Osteocyte (in vitro differentiated cells): ENCODE measurements at regions not wholly inside any gene's neighbourhood (a gene's known extent, or its start where the extent isn't known, plus 50 kb on each side); places are given as distances from the start of the nearest gene placed in this dataset.

Source experiments
- DNase-seq: peaks from one replicate; pipeline ENCODE4 v3.0.0; 2021; ENCODE audit warnings: mixed read lengths; ENCODE audit not compliant: unreplicated experiment; ENCODE audit errors: extremely low spot score
- H3K27ac Mint-ChIP-seq: one replicate; pipeline ENCODE4 v1.8.0; 2021; ENCODE audit warnings: mild to moderate bottlenecking, mixed read lengths; ENCODE audit not compliant: unreplicated experiment
- H3K27me3 Mint-ChIP-seq: one replicate; pipeline ENCODE4 v1.8.0; 2021; ENCODE audit warnings: mixed read lengths; ENCODE audit not compliant: unreplicated experiment
- H3K36me3 Mint-ChIP-seq: one replicate; pipeline ENCODE4 v1.8.0; 2021; ENCODE audit warnings: mixed read lengths; ENCODE audit not compliant: unreplicated experiment
- H3K4me1 Mint-ChIP-seq: one replicate; pipeline ENCODE4 v1.8.0; 2021; ENCODE audit warnings: mixed read lengths; ENCODE audit not compliant: unreplicated experiment
- H3K4me3 Mint-ChIP-seq: one replicate; pipeline ENCODE4 v1.8.0; 2021; ENCODE audit warnings: mild to moderate bottlenecking, moderate library complexity, mixed read lengths; ENCODE audit not compliant: unreplicated experiment
- H3K9me3 Mint-ChIP-seq: one replicate; pipeline ENCODE4 v1.8.0; 2021; ENCODE audit warnings: mixed read lengths; ENCODE audit not compliant: unreplicated experiment
- TF ChIP-seq, protein P1 (sequence below): fragments of 200-600 bp; sonication (generic); IDR thresholded peaks from 2 replicates; pipeline ENCODE4 v1.5.0; 2021; ENCODE audit warnings: antibody characterized with exemption, mild to moderate bottlenecking, moderate library complexity

DNA sequence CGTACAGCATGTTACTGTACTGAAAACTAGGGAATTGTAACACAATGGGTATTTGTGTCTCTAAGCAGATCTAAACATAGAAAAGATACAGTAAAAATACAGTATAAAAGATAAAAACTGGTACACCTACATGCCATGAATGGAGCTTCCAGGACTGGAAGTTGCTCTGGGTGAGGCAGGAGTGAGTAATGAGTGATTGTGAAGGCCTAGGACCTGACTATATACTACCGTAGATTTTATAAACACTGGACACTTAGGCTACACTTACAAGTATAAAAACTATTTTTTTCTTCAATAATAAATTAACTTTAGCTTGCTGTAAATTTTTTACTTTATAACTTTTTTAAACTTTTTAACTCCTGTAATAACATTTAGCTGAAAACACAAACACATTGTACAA lies 324.4 kb upstream of the TNP1 start:
- no peak for DNase-seq
- Mint-ChIP-seq H3K4me3 (no peak overlapping the region), H3K4me1 (peaks cover 7% of the 10 kb centered on the region), H3K27me3 (no peaks in the 10 kb centered on the region), H3K9me3 (no peaks in the 10 kb centered on the region), H3K36me3 (no peaks in the 10 kb centered on the region), H3K27ac (no peak overlapping the region)
- TF ChIP-seq, protein P1, sequence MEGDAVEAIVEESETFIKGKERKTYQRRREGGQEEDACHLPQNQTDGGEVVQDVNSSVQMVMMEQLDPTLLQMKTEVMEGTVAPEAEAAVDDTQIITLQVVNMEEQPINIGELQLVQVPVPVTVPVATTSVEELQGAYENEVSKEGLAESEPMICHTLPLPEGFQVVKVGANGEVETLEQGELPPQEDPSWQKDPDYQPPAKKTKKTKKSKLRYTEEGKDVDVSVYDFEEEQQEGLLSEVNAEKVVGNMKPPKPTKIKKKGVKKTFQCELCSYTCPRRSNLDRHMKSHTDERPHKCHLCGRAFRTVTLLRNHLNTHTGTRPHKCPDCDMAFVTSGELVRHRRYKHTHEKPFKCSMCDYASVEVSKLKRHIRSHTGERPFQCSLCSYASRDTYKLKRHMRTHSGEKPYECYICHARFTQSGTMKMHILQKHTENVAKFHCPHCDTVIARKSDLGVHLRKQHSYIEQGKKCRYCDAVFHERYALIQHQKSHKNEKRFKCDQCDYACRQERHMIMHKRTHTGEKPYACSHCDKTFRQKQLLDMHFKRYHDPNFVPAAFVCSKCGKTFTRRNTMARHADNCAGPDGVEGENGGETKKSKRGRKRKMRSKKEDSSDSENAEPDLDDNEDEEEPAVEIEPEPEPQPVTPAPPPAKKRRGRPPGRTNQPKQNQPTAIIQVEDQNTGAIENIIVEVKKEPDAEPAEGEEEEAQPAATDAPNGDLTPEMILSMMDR: no peak

DNA sequence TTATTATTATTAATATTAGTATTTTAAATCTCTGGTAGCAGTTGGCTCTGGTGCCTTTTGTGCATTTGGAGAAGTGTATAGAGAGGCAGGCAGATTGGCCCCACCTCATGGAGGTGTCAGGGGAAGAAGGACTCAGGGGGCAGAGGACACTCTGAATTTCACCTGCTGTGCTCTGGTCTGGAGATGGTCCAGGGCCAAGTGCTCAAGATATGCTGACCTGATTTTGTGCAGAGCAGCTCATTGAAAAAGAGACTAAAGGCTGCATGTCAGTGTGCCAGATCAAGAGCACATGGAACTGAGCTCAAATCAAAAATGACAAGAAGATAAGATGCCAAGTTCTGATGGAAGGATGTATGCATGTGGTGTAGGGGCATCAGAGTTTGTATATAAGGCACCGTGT lies 323.6 kb upstream of the TNP1 start:
- Mint-ChIP-seq H3K4me1 (peaks cover 7% of the 10 kb centered on the region), H3K9me3 (peaks cover 4% of the 10 kb centered on the region), H3K36me3 (no peaks in the 10 kb centered on the region), H3K4me3 (no peak overlapping the region), H3K27ac (no peak overlapping the region), H3K27me3 (no peaks in the 10 kb centered on the region)
- TF ChIP-seq, protein P1: no peak
- DNase-seq: no peak

DNA sequence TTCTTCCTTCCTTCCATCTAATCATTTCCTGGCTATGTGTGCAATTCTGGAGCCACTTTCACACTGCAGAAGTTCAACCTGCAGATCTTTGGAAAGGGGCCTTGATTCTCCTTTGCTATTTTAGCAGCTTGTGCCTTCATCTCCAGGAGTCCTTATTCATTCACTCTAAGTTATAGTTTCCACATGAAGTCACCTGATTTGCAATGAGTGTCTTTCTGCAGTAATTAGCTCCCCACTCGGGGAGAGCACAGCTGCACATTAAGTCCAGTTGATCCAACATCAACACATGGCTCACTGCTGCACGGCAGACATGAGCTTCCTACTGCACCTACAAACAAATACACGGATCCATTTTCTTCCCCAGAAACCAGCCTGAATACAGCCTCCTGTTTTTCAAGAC lies 323.1 kb upstream of the TNP1 start:
- TF ChIP-seq, protein P1: no peak
- Mint-ChIP-seq H3K27me3 (no peaks in the 10 kb centered on the region), H3K27ac (no peak overlapping the region), H3K4me3 (no peak overlapping the region), H3K4me1 (peaks cover 7% of the 10 kb centered on the region), H3K36me3 (no peaks in the 10 kb centered on the region), H3K9me3 (peaks cover 7% of the 10 kb centered on the region)
- no peak for DNase-seq

DNA sequence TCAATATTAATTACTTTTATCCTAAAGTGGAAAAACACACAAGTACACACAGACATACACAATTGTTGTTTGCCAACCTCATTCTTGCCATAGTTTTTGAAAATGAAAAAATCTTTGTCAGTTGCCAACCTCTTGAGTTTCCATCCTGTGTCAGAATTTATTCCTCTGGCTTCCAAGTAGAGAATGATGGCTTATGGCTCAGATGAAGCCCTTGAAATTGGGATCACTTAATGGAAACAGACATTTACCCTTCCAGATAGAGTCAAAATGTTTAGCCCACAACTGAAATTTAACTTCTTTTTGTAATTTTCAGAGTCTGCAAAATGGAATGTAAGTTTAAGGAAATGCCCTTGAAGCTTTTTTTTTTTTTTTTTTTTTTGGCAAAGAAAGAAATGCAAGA lies 321.6 kb upstream of the TNP1 start:
- no peak overlapping the region for H3K4me3 Mint-ChIP-seq
- peaks cover 12% of the 10 kb centered on the region for H3K9me3 Mint-ChIP-seq
- DNase-seq: no peak
- no peaks in the 10 kb centered on the region for H3K27me3 Mint-ChIP-seq
- H3K27ac Mint-ChIP-seq: no peak overlapping the region
- peaks cover 9% of the 10 kb centered on the region for H3K4me1 Mint-ChIP-seq
- TF ChIP-seq, protein P1: no peak
- H3K36me3 Mint-ChIP-seq: no peaks in the 10 kb centered on the region

DNA sequence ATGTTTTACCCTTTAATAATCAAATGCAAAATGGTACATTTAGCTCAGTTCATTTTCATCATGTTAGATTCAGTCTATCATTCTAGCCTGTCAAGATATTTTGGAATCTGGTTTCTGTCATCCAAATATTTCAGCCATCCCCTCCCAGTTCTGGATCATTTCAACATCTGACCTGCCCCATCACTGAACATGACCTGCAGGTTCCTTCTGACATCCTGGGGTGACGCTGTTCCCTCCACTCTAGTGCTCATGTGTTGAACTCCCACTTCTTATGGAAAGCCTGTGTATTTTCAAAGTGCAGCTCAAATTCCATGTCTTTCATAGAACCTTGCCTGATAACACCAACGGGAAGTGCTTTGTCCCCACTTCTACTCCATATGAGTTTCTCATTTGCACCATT lies 320.0 kb upstream of the TNP1 start:
- Mint-ChIP-seq H3K27ac (no peak overlapping the region), H3K27me3 (no peaks in the 10 kb centered on the region), H3K4me1 (peaks cover 6% of the 10 kb centered on the region), H3K9me3 (peaks cover 25% of the 10 kb centered on the region), H3K36me3 (no peaks in the 10 kb centered on the region), H3K4me3 (no peak overlapping the region)
- TF ChIP-seq, protein P1: no peak
- no peak for DNase-seq
